WTC11 (cell line): ENCODE measurements at regions not wholly inside any gene's neighbourhood (a gene's known extent, or its start where the extent isn't known, plus 50 kb on each side); places are given as distances from the start of the nearest gene placed in this dataset.

Source experiments
- ATF3 ChIP-seq: sonication (generic); formaldehyde crosslinking; conservative IDR thresholded peaks from 2 replicates; pipeline ENCODE4 v1.8.1; 2022; ENCODE audit warnings: mild to moderate bottlenecking, missing genetic modification reagents
- ATF6 ChIP-seq: sonication (generic); formaldehyde crosslinking; IDR thresholded peaks from 2 replicates; pipeline ENCODE4 v1.8.1; 2023; ENCODE audit warnings: mild to moderate bottlenecking, missing genetic modification reagents
- CBFB ChIP-seq: sonication (generic); formaldehyde crosslinking; IDR thresholded peaks from 2 replicates; pipeline ENCODE4 v1.8.1; 2022; ENCODE audit warnings: mild to moderate bottlenecking, low read depth, missing genetic modification reagents
- CTCF ChIP-seq: fragments of 200-600 bp; IDR thresholded peaks from 2 replicates; pipeline ENCODE4 v1.8.0; 2022; ENCODE audit warnings: antibody characterized with exemption
- HMGA2 ChIP-seq: fragments of 250-450 bp; sonication (Bioruptor Pico); IDR thresholded peaks from 2 replicates; pipeline ENCODE4 v1.4.0; 2021; ENCODE audit warnings: mild to moderate bottlenecking, moderate library complexity
- MAX ChIP-seq: sonication (generic); formaldehyde crosslinking; IDR thresholded peaks from 2 replicates; pipeline ENCODE4 v1.8.0; 2022; ENCODE audit warnings: mild to moderate bottlenecking, missing genetic modification reagents
- TEAD4 ChIP-seq: sonication (generic); formaldehyde crosslinking; IDR thresholded peaks from 2 replicates; pipeline ENCODE4 v1.8.0; 2022; ENCODE audit warnings: mild to moderate bottlenecking, missing genetic modification reagents

GRCh38 chr12:84767079-84767478 is 145.5 kb downstream of the SLC6A15 start:
- TF ChIP-seq TEAD4 (CRISPR knock-in tag) (no peak), CTCF (no peak), CBFB (CRISPR knock-in tag) (no peak), MAX (CRISPR knock-in tag) (no peak), ATF6 (CRISPR knock-in tag) (no peak), ATF3 (CRISPR knock-in tag) (no peak), HMGA2 (CRISPR knock-in tag) (no peak)
